Glomerular visceral epithelial cell (primary cell): ENCODE measurements at regions not wholly inside any gene's neighbourhood (a gene's known extent, or its start where the extent isn't known, plus 50 kb on each side); places are given as distances from the start of the nearest gene placed in this dataset.
"Not testable (repeated sequence)": the region's sequence is repeated elsewhere in the genome, so short reads cannot be mapped to it uniquely, and the experiment has no call there.

Source experiments
- DNase-seq: peaks from one replicate; pipeline ENCODE4 v3.0.0-alpha.2; 2016; ENCODE audit errors: extremely low spot score

GRCh38 chr1:214095896-214096295 lies 108.1 kb downstream of the PROX1 start:
- not testable (repeated sequence) for DNase-seq

- DNase-seq: no peak
These were observed 113.5 kb downstream of the PROX1 start for GRCh38 chr1:214101246-214101645.

- no peak for DNase-seq
These were observed 114.1 kb downstream of the PROX1 start for GRCh38 chr1:214101828-214102227.

- no peak for DNase-seq
These were observed 115.1 kb downstream of the PROX1 start for GRCh38 chr1:214102907-214103306.

GRCh38 chr1:214103778-214104177 lies 116.0 kb downstream of the PROX1 start:
- DNase-seq: no peak

- DNase-seq: no peak
These were observed 118.6 kb downstream of the PROX1 start for GRCh38 chr1:214106375-214106774.

GRCh38 chr1:214107322-214108096 lies 119.7 kb downstream of the PROX1 start:
- DNase-seq: no peak

GRCh38 chr1:214108097-214108446 lies 120.3 kb downstream of the PROX1 start:
- DNase-seq: no peak

GRCh38 chr1:214111796-214112195 lies 124.0 kb downstream of the PROX1 start:
- no peak for DNase-seq

GRCh38 chr1:214116258-214116657 lies 128.5 kb downstream of the PROX1 start:
- no peak for DNase-seq

GRCh38 chr1:214117780-214118179 lies 130.0 kb downstream of the PROX1 start:
- no peak for DNase-seq

- no peak for DNase-seq
These were observed 132.4 kb downstream of the PROX1 start for GRCh38 chr1:214120191-214120590.

GRCh38 chr1:214120951-214121350 lies 133.2 kb downstream of the PROX1 start:
- DNase-seq: no peak

GRCh38 chr1:214122110-214122509 lies 134.3 kb downstream of the PROX1 start:
- DNase-seq: no peak

GRCh38 chr1:214123061-214123784 lies 135.4 kb downstream of the PROX1 start:
- DNase-seq: peak; percentile 37

- DNase-seq: no peak
These were observed 136.6 kb downstream of the PROX1 start for GRCh38 chr1:214124281-214124805.

- no peak for DNase-seq
These were observed 137.1 kb downstream of the PROX1 start for GRCh38 chr1:214124915-214125314.

GRCh38 chr1:214125819-214126218 lies 138.0 kb downstream of the PROX1 start:
- DNase-seq: no peak

GRCh38 chr1:214126697-214127146 lies 138.9 kb downstream of the PROX1 start:
- DNase-seq: no peak

- no peak for DNase-seq
These were observed 139.9 kb downstream of the PROX1 start for GRCh38 chr1:214127705-214128104.

GRCh38 chr1:214135886-214136285 lies 145.1 kb upstream of the SMYD2 start:
- DNase-seq: peak; percentile 25

- DNase-seq: no peak
These were observed 144.5 kb upstream of the SMYD2 start for GRCh38 chr1:214136324-214136919.

GRCh38 chr1:214141486-214141885 lies 139.5 kb upstream of the SMYD2 start:
- DNase-seq: no peak
